Inflammatory macrophage treated with lipopolysaccharide for 1 hour (primary cell): ENCODE measurements at regions not wholly inside any gene's neighbourhood (a gene's known extent, or its start where the extent isn't known, plus 50 kb on each side); places are given as distances from the start of the nearest gene placed in this dataset.

Experiments
- DNase-seq, 2 donors: peaks; one replicate each; pipeline ENCODE4 v3.0.0-alpha.2; 2020 to 2022

- DNase-seq = no peak
Measured at GRCh38 chr2:208545403-208546042, 138.9 kb downstream of the PTH2R start.

- DNase-seq = no peak
Measured at GRCh38 chr2:208546107-208546506, 139.5 kb downstream of the PTH2R start.

GRCh38 chr2:208546860-208547650 is 140.5 kb downstream of the PTH2R start:
- no peak for DNase-seq

- DNase-seq = no peak
Measured at GRCh38 chr2:208548700-208549099, 142.1 kb downstream of the PTH2R start.

- no peak for DNase-seq
Measured at GRCh38 chr2:208549546-208550158, 143.1 kb downstream of the PTH2R start.

GRCh38 chr2:208552943-208553342 is 146.4 kb downstream of the PTH2R start:
- DNase-seq = no peak

GRCh38 chr2:208556983-208557484 is 150.4 kb downstream of the PTH2R start:
- no peak for DNase-seq

- no peak for DNase-seq
Measured at GRCh38 chr2:208565690-208566416, 159.3 kb downstream of the PTH2R start.

GRCh38 chr2:208568203-208568602 is 161.6 kb downstream of the PTH2R start:
- no peak for DNase-seq

GRCh38 chr2:208570066-208570465 is 163.5 kb downstream of the PTH2R start:
- DNase-seq = no peak

- no peak for DNase-seq
Measured at GRCh38 chr2:208570851-208571763, 164.5 kb downstream of the PTH2R start.

GRCh38 chr2:208571764-208572131 is 165.2 kb downstream of the PTH2R start:
- no peak for DNase-seq

GRCh38 chr2:208573569-208573968 is 167.0 kb downstream of the PTH2R start:
- no peak for DNase-seq

GRCh38 chr2:208579678-208580077 is 173.1 kb downstream of the PTH2R start:
- no peak for DNase-seq

- no peak for DNase-seq
Measured at GRCh38 chr2:208584378-208584985, 177.9 kb downstream of the PTH2R start.

- DNase-seq = no peak
Measured at GRCh38 chr2:208586516-208586915, 179.9 kb downstream of the PTH2R start.

- no peak for DNase-seq
Measured at GRCh38 chr2:208594642-208595385, 188.2 kb downstream of the PTH2R start.

- DNase-seq = no peak
Measured at GRCh38 chr2:208595386-208596275, 189.0 kb downstream of the PTH2R start.

GRCh38 chr2:208607694-208608093 is 201.1 kb downstream of the PTH2R start:
- no peak for DNase-seq
